Activated naive CD8-positive, alpha-beta T cell treated with anti-CD3 and anti-CD28 coated beads for 36 hours (primary cell): ENCODE measurements at regions not wholly inside any gene's neighbourhood (a gene's known extent, or its start where the extent isn't known, plus 50 kb on each side); places are given as distances from the start of the nearest gene placed in this dataset.

Experiments used
- DNase-seq: peaks from one replicate; pipeline ENCODE4 v3.0.0; 2021
- H3K27ac Mint-ChIP-seq: one replicate; pipeline ENCODE4 v1.8.0; 2022; ENCODE audit warnings: mild to moderate bottlenecking, moderate library complexity, mixed read lengths
- H3K27me3 Mint-ChIP-seq: one replicate; pipeline ENCODE4 v1.8.0; 2022; ENCODE audit warnings: mild to moderate bottlenecking, mixed read lengths
- H3K36me3 Mint-ChIP-seq: one replicate; pipeline ENCODE4 v1.8.0; 2021; ENCODE audit warnings: mild to moderate bottlenecking, mixed read lengths
- H3K4me1 Mint-ChIP-seq: one replicate; pipeline ENCODE4 v1.8.0; 2021; ENCODE audit warnings: mixed read lengths
- H3K4me3 Mint-ChIP-seq: one replicate; pipeline ENCODE4 v1.8.0; 2022; ENCODE audit warnings: mild to moderate bottlenecking, moderate library complexity, mixed read lengths
- H3K9me3 Mint-ChIP-seq: one replicate; pipeline ENCODE4 v1.8.0; 2022; ENCODE audit warnings: mixed read lengths

DNA sequence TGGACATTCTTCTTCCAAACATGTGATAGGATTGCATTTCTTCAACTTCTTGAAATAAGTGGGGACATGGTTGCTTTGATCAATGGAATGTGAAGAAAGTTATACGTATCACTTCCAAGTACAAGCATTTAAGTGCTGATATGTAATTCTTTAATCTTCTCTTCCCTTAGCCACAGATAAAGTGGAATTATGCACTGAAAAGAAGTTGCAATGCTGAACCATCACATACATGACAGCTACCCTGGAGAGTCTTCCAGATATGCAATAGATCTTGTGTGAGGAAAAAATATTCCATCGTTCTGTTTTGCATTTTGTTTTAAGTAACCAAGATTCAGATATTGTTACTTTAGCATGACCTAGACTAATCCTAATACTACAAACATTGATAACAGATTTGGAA lies 674.3 kb downstream of the NSUN3 start:
- no peaks in the 10 kb centered on the region for H3K4me1 Mint-ChIP-seq
- no peaks in the 10 kb centered on the region for H3K9me3 Mint-ChIP-seq
- no peak overlapping the region for H3K27ac Mint-ChIP-seq
- no peaks in the 10 kb centered on the region for H3K27me3 Mint-ChIP-seq
- no peak overlapping the region for H3K4me3 Mint-ChIP-seq
- H3K36me3 Mint-ChIP-seq, result no peaks in the 10 kb centered on the region
- DNase-seq, result no peak

DNA sequence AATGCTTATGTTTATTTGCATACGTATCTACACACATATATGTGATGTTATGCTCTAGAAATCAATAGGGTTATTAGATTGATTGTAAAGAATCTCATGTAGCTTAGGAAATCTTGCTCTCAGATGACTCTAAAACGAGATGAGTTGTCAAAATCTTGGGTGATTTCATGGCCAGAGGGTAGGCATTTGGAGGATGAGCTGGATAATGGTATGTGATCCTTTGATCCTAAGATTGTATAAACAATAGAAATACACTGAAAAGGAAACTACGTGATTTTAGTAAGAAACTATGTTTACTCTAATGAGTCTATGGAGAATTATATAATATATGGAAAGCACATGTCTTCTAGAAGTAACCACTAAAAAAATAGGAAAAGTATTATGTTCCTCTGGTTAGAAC lies 676.6 kb downstream of the NSUN3 start:
- DNase-seq, result no peak
- Mint-ChIP-seq H3K4me3 (no peak overlapping the region), H3K27me3 (no peaks in the 10 kb centered on the region), H3K36me3 (no peaks in the 10 kb centered on the region), H3K27ac (no peak overlapping the region), H3K4me1 (no peaks in the 10 kb centered on the region), H3K9me3 (peaks cover 3% of the 10 kb centered on the region)

DNA sequence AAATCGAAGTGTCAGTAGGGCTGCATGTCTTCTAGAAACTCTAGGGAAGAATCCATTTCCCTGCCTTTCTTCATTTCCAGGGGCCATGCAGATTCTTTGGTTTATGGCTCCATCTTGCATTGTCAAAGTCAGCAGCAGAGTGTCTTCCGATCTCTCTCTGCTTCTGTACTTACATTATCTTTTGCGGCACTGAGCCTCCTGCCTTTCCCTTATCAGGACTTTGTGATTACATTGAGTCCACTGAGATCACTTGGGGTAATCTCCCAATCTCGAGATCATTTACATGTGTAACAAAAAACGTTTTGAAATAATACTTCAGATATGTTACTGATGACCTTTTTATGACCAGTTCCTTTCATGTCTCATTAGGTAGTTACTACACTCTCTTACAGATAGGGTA lies 695.9 kb downstream of the NSUN3 start:
- Mint-ChIP-seq H3K27ac (no peak overlapping the region), H3K9me3 (peaks cover 11% of the 10 kb centered on the region), H3K27me3 (no peaks in the 10 kb centered on the region), H3K36me3 (no peaks in the 10 kb centered on the region), H3K4me3 (no peak overlapping the region), H3K4me1 (no peaks in the 10 kb centered on the region)
- DNase-seq, result no peak

DNA sequence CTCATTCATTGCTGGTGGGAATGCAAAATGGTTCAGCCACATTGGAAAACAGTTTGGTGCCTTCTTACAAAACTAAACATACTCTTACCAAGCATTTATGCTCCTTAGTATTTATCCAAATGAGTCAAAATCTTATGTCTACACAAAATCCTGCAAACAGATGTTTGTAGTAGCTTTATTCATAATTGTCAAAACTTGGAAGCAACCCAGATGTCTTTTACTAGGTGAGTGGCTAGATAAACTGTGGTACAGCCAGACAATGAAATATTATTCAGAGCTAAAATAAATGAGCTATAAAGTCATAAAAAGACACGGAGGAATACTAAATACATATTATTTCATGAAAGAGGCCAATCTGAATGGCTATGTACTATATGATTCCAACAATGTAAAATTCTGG lies 709.5 kb downstream of the NSUN3 start:
- Mint-ChIP-seq H3K27me3 (no peaks in the 10 kb centered on the region), H3K36me3 (no peaks in the 10 kb centered on the region), H3K27ac (no peak overlapping the region), H3K4me1 (no peaks in the 10 kb centered on the region), H3K4me3 (no peak overlapping the region), H3K9me3 (peaks cover 2% of the 10 kb centered on the region)
- no peak for DNase-seq

DNA sequence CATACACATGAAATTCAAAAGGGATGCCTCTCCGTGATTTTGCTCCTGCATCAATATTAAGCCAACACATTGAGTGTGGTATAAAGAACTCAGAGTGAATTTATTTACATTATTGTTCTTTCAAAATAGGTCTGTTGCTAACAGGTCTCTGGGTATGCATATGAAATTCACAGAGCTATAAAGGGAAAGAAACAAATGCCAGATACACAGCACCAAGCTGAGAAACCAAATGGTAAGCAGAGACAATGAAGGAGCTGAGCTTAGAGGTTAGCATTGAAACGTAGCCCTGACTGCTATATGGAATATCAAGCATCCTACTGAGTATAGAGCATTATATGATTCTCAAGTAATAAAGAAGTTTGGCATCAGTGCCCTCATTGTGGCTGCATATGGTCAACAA lies 712.9 kb downstream of the NSUN3 start:
- H3K36me3 Mint-ChIP-seq, result no peaks in the 10 kb centered on the region
- H3K9me3 Mint-ChIP-seq, result peaks cover 2% of the 10 kb centered on the region
- H3K27me3 Mint-ChIP-seq, result no peaks in the 10 kb centered on the region
- no peak for DNase-seq
- no peaks in the 10 kb centered on the region for H3K4me1 Mint-ChIP-seq
- no peak overlapping the region for H3K4me3 Mint-ChIP-seq
- no peak overlapping the region for H3K27ac Mint-ChIP-seq

DNA sequence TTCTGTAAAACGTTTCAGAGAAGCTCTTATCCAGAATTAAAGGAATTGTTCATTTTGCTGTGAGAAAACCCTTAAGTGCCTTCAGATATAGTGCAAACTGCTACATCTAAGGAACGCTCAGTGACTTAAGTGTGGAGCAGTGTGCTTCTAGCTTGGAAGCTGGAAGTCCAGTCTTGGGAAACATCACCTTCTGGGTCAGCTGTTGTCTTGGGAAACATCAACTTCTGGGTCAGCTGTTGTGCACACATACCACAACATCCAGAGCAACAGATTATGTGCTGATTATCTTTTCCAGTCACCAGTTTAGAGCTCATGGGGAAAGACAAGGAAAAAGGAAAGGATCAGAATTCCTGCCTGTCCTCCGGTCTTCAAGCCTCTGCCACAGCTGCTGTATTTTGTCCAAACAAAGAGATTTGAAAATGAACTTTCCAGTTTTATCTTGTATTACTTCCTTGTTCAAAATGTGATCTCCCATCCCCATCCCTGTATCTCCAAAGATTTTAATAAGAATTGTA lies 713.6 kb downstream of the NSUN3 start:
- no peaks in the 10 kb centered on the region for H3K36me3 Mint-ChIP-seq
- H3K4me1 Mint-ChIP-seq, result no peaks in the 10 kb centered on the region
- H3K9me3 Mint-ChIP-seq, result peaks cover 2% of the 10 kb centered on the region
- H3K4me3 Mint-ChIP-seq, result no peak overlapping the region
- no peak overlapping the region for H3K27ac Mint-ChIP-seq
- no peaks in the 10 kb centered on the region for H3K27me3 Mint-ChIP-seq
- no peak for DNase-seq

DNA sequence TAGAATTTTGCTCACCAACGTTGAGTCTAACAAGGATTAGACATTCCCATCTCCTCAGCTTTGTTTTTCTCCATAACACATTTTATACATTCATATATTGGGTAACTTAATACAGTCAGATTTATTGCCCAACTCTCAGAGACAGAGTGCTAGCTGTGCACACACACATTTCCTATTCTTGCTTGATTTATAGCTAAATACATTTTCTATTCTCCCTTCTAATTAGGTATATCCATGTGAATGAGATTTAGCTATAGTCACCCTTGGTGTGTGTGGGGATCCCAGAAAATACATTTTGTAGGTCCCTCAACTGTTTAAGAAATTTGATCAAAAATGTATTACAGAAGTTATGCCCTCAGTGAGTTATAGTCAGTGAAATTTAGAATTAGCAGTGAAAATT lies 715.4 kb downstream of the NSUN3 start:
- peaks cover 2% of the 10 kb centered on the region for H3K9me3 Mint-ChIP-seq
- H3K27ac Mint-ChIP-seq, result no peak overlapping the region
- DNase-seq, result no peak
- no peaks in the 10 kb centered on the region for H3K27me3 Mint-ChIP-seq
- no peaks in the 10 kb centered on the region for H3K4me1 Mint-ChIP-seq
- no peak overlapping the region for H3K4me3 Mint-ChIP-seq
- H3K36me3 Mint-ChIP-seq, result no peaks in the 10 kb centered on the region

DNA sequence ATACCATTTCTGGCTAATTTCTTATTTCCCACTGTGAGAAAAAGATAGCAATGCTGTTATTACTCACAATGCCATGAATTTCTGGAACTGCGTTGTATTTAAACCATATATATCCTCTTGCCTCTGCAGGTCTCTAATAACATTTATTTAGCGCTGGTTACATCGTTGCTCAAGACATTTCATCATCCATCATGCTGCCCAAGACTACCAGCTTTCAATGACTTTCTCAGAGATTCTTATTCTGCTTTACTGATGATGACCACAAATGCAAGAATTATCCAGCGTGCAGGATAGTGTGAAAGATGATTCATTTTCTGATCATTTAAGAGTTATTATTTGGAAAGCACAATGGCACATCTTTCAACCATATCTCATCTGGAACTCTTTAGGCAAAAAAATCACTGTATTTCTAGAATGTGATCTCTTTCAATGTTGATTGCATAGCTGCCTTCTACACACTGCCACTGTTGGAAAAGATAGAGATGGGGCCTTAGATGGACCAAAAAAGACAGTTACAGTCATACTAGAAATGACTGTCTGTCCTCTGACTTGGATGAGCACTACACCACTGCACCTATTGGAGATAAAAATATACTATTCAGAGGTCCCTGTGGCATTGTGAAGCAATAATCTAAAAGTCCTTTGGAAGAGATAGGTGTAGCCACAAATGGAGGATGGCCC lies 716.1 kb downstream of the NSUN3 start:
- Mint-ChIP-seq H3K27ac (no peak overlapping the region), H3K9me3 (peaks cover 2% of the 10 kb centered on the region), H3K36me3 (no peaks in the 10 kb centered on the region), H3K4me1 (no peaks in the 10 kb centered on the region), H3K27me3 (no peaks in the 10 kb centered on the region), H3K4me3 (no peak overlapping the region)
- no peak for DNase-seq

DNA sequence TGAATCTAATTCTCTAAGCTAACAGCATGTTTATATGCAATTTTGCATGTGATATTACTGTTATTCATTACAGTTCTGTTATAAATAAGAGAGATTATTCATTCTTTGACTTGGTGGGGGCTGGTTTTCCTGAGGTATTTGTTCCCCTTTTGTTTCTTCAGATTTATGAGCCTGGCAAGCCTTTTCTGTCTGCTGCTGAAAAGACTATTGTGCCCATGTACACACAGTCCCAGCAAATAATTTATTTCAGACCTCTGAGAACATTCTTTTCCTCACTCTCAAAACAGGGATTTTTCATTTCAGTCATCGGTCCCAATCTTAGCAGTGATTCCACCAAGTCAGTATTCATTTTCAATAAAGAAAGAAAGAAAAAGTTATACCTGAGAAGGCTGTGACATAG lies 716.8 kb downstream of the NSUN3 start:
- H3K36me3 Mint-ChIP-seq, result no peaks in the 10 kb centered on the region
- H3K9me3 Mint-ChIP-seq, result peaks cover 2% of the 10 kb centered on the region
- no peak overlapping the region for H3K4me3 Mint-ChIP-seq
- no peaks in the 10 kb centered on the region for H3K27me3 Mint-ChIP-seq
- no peak for DNase-seq
- no peaks in the 10 kb centered on the region for H3K4me1 Mint-ChIP-seq
- H3K27ac Mint-ChIP-seq, result no peak overlapping the region

DNA sequence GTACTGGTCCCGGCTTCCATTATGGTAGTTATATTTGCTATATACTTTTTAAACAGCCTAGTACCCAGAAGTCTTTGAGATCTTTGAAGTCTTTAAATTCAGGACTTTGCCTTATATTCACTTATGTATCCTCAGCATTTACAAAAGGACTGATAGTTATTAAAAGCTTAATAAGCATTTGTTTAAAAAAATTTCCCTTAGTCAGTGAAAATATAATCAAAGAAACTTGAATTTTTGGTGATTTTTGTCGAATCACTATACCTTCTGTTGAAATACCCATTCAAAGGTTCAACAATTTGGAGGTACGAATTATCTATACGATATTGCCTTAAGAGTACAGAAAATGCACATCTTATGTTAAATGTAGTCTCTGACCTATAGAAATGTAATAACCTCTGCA lies 721.4 kb downstream of the NSUN3 start:
- Mint-ChIP-seq H3K36me3 (no peaks in the 10 kb centered on the region), H3K9me3 (no peaks in the 10 kb centered on the region), H3K27me3 (no peaks in the 10 kb centered on the region), H3K27ac (no peak overlapping the region), H3K4me1 (no peaks in the 10 kb centered on the region), H3K4me3 (no peak overlapping the region)
- no peak for DNase-seq

DNA sequence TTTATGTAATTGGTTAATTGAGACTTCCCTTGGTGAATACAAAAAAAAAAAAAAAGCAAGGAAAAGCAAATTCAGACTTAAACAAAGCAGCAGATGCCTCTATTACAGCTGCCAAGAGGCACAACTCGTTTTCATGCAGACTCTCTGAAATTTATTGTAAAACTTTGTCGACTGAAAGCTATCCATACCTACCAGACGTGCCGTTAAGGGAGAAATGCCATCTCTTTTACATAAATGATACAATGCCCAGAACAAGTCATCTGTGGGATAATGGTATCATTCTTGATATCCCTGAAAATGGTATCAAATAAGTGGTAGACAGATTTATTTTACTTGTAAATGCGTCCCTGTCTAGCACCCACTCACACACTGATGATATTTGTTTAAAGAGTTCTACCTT lies 724.2 kb downstream of the NSUN3 start:
- no peaks in the 10 kb centered on the region for H3K36me3 Mint-ChIP-seq
- no peak overlapping the region for H3K4me3 Mint-ChIP-seq
- H3K27me3 Mint-ChIP-seq, result no peaks in the 10 kb centered on the region
- no peaks in the 10 kb centered on the region for H3K4me1 Mint-ChIP-seq
- H3K9me3 Mint-ChIP-seq, result no peaks in the 10 kb centered on the region
- no peak for DNase-seq
- H3K27ac Mint-ChIP-seq, result no peak overlapping the region

DNA sequence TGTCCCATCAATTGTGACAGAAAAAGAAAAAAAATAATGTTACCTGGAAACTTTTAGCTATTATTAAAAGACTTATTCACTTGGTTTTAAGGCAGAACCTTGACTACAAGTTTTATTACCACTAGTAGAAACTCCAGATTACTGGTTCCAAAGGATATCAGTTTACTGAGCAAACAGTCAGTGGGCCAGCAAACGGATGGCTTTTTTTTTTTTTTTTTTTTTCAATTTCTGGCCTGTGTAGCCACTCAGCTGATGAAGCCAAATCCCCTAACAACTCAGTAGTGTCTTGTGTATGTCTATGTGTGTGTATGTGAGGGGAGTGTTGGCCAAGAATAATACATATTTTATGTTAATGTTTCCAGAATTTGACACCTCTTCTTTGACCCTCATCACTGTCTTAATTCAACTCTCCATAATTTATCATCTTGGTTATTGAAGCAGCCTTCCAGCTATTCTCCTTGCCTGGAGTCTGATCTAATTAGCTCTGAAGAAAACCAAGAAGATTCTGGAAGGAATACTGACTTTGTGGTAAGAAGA lies 724.9 kb downstream of the NSUN3 start:
- no peaks in the 10 kb centered on the region for H3K27me3 Mint-ChIP-seq

DNA sequence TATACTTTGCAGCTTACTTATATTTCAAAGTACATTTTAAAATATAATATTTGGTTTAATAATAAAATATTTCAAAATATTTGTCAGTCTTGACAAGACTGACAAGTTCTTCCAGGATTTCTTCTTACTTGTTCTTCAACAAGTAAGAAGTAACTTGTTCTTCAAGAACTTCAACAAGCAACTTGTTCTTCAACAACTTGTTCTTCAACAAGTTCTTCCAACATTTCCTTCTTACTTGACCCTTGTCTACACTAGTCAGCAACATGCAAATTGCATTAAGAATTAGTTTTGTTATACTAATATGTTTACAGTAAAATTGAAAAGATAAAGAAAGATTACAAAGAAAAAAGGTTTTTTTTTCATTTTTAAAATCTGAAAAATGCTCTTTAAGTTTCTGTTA lies 731.7 kb downstream of the NSUN3 start:
- Mint-ChIP-seq H3K4me1 (no peaks in the 10 kb centered on the region), H3K36me3 (no peaks in the 10 kb centered on the region), H3K9me3 (peaks cover 4% of the 10 kb centered on the region), H3K27ac (no peak overlapping the region), H3K27me3 (no peaks in the 10 kb centered on the region), H3K4me3 (no peak overlapping the region)
- no peak for DNase-seq

More for the DNA sequence above, 724.9 kb downstream of the NSUN3 start:
- DNase-seq, result no peak
- H3K27ac Mint-ChIP-seq, result no peak overlapping the region
- no peak overlapping the region for H3K4me3 Mint-ChIP-seq
- peaks cover 2% of the 10 kb centered on the region for H3K9me3 Mint-ChIP-seq
- H3K4me1 Mint-ChIP-seq, result no peaks in the 10 kb centered on the region
- H3K36me3 Mint-ChIP-seq, result no peaks in the 10 kb centered on the region

DNA sequence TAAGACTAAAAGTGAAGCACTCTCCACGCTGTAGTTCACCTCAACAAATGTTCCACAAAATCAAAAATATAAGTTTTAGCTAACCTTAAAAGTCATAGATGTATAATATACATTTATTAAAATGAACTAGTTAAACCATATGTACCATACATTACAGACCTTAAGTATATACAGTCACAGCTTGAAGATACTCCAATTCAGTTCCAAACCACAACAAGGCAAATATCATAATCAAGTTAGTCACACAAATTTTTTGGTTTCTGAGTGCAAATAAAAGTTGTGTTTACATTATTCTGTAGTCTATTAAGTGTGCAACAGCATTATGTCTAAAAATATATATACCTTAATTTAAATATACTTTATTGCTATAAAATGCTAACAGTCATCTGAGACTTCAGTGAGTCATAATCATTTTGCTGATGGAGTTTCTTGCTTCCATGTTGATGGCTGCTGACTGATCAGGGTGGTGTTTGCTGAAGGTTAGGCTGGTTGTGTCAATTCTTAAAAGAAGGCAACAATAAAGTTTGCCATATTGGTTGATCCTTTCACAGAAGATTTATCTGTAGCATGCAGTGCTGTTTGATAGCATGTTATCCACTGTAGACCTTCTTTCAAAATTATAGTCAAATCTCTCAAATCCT lies 736.7 kb downstream of the NSUN3 start:
- Mint-ChIP-seq H3K27ac (no peak overlapping the region), H3K4me1 (no peaks in the 10 kb centered on the region), H3K27me3 (no peaks in the 10 kb centered on the region), H3K4me3 (no peak overlapping the region), H3K36me3 (no peaks in the 10 kb centered on the region), H3K9me3 (peaks cover 1% of the 10 kb centered on the region)
- DNase-seq, result no peak

DNA sequence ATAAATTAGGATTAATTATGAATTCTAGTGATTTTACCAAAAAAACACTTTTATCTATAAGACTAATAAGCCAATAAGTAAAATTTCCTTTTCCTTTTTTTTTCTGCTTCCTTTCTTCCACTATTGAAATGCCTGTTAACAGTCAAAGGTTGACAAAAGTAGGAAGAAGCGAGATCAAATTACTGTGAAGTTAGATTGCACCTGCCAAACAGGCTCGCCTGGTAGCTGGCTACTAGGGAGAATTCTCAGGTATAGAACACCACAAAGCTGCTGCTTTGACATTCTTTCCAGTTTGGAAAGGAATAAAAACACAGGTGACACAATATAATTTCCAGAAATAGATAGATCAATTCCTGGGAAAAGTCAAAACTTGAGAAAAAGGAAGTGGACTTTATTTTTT lies 749.0 kb downstream of the NSUN3 start:
- H3K4me1 Mint-ChIP-seq, result no peaks in the 10 kb centered on the region
- DNase-seq, result no peak
- no peak overlapping the region for H3K4me3 Mint-ChIP-seq
- H3K9me3 Mint-ChIP-seq, result no peaks in the 10 kb centered on the region
- H3K27me3 Mint-ChIP-seq, result no peaks in the 10 kb centered on the region
- no peaks in the 10 kb centered on the region for H3K36me3 Mint-ChIP-seq
- H3K27ac Mint-ChIP-seq, result no peak overlapping the region

DNA sequence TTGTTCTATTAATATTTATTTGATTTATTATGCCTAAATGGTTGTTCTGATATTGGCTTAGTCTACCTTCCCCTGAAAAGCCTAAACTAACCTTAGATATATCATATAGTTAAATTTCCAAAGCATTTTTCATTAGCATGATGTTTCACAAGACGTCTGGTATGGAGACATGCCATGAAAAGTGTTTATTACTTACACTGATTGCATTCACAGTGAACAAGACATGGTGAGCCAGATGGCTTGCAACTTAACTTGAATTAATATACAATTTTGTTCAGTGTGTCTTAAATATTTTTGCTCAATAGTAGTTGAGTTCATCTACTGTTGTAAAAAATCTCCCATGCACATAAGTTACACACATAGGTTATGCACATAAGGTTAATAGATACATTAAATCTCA lies 758.4 kb downstream of the NSUN3 start:
- H3K27ac Mint-ChIP-seq, result no peak overlapping the region
- no peaks in the 10 kb centered on the region for H3K27me3 Mint-ChIP-seq
- H3K36me3 Mint-ChIP-seq, result no peaks in the 10 kb centered on the region
- no peak for DNase-seq
- H3K4me1 Mint-ChIP-seq, result no peaks in the 10 kb centered on the region
- no peak overlapping the region for H3K4me3 Mint-ChIP-seq
- H3K9me3 Mint-ChIP-seq, result peaks cover 1% of the 10 kb centered on the region
